Mucosa of rectum (tissue), 2 donors: ENCODE measurements at regions not wholly inside any gene's neighbourhood (a gene's known extent, or its start where the extent isn't known, plus 50 kb on each side); places are given as distances from the start of the nearest gene placed in this dataset.

Source experiments
- H3K27ac ChIP-seq, 2 donors: one replicate each; pipeline ENCODE4 v1.7.0; 2013; ENCODE audit warnings: inconsistent platforms in 2 of 2, low read depth in 2 of 2, low read length in 2 of 2
- H3K27me3 ChIP-seq, 2 donors: one replicate each; pipeline ENCODE4 v1.7.0; 2013; ENCODE audit warnings: low read length in 2 of 2; ENCODE audit not compliant: control insufficient read depth in 2 of 2, insufficient read depth in 2 of 2
- H3K36me3 ChIP-seq, 2 donors: one replicate each; pipeline ENCODE4 v1.7.0; 2013; ENCODE audit warnings: low read length in 2 of 2; ENCODE audit not compliant: control insufficient read depth in 2 of 2, insufficient read depth in 2 of 2
- H3K4me1 ChIP-seq, 2 donors: one replicate each; pipeline ENCODE4 v1.7.0; 2013; ENCODE audit warnings: low read length in 2 of 2, mild to moderate bottlenecking in 1 of 2; ENCODE audit not compliant: control insufficient read depth in 2 of 2, insufficient read depth in 2 of 2
- H3K4me3 ChIP-seq, 2 donors: one replicate each; pipeline ENCODE4 v1.7.0; 2013; ENCODE audit warnings: low read length in 2 of 2
- H3K9ac ChIP-seq, 2 donors: one replicate each; pipeline ENCODE4 v1.7.0; 2013; ENCODE audit warnings: low read length in 2 of 2, low read depth in 1 of 2, mild to moderate bottlenecking in 1 of 2
- H3K9me3 ChIP-seq, 2 donors: one replicate each; pipeline ENCODE4 v1.7.0; 2013; ENCODE audit warnings: low read length in 2 of 2; ENCODE audit not compliant: control insufficient read depth in 2 of 2
- donor health status: healthy.
- donor health status: Normal muscosa, but diverticular disease.

DNA sequence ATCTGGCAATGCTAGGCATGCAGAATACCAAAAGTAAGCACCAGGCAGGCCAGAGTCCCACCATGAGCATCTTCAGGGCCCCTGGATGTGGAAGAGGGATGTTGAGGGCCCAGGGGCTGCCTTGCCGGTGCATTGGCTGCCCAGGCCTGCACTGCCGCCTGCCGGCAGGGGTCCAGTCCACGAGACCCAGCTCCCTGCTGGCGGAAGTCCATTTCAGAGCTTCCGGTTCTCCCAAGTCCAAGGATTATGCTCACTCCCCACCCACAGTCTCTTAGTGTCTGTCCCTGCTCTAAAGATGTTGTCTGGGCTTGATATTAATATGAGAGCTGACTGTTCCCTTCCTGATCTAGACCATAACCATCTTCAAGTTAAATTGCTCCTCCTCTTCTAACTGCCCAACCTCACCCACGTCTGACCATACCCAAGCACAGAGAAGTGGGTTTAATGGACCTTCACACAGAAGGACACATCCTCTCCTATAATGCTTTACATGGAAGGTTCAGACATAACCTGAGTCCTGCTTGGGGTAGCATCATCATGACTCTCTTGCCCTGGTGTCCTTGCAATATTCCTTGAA is 117.4 kb downstream of the DAD1 start:
- H3K9me3 ChIP-seq: no peaks in the 10 kb centered on the region
- no peak overlapping the region for H3K9ac ChIP-seq
- no peaks in the 10 kb centered on the region for H3K27me3 ChIP-seq
- H3K36me3 ChIP-seq: no peaks in the 10 kb centered on the region
- H3K4me3 ChIP-seq: no peak overlapping the region
- no peak overlapping the region for H3K27ac ChIP-seq
- no peaks in the 10 kb centered on the region for H3K4me1 ChIP-seq

DNA sequence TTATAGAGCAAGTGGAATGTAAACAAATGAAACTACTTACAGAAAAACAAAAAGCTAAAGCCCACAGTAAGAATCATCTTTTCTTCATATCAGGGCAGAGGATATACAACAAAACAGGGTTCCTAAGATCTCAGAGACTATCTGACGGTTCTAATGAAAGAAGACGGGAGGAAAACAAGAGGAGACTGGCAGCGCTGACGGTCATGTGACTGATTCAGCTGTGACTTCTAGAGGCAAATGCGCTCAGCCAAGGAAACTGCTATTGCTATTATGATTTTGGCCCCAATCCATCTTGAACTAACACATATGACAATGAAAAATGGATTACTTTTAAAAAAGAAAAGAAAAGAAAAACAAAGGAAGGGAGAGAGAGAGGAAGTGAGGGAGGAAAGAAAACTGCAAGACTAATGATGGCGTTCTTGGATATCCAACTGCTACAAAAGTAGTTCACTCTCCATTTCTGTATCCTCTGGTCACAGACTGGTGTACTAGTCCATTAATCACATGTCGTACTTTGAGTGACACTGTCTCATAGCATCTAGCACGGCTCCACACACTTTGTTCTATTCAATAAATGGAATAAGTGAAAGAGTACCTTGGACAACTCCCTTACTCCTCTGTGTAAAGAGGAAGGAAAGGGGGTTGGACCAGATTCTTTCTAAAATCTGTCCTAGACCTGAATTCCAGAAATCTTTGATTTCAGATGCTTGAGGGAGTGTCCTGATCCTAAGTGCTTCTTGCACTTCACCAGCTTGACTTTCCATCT is 119.3 kb downstream of the DAD1 start:
- Histone ChIP-seq H3K27me3 (no peaks in the 10 kb centered on the region), H3K9me3 (no peaks in the 10 kb centered on the region), H3K9ac (no peak overlapping the region), H3K27ac (no peak overlapping the region), H3K36me3 (no peaks in the 10 kb centered on the region), H3K4me3 (no peak overlapping the region), H3K4me1 (no peaks in the 10 kb centered on the region)

DNA sequence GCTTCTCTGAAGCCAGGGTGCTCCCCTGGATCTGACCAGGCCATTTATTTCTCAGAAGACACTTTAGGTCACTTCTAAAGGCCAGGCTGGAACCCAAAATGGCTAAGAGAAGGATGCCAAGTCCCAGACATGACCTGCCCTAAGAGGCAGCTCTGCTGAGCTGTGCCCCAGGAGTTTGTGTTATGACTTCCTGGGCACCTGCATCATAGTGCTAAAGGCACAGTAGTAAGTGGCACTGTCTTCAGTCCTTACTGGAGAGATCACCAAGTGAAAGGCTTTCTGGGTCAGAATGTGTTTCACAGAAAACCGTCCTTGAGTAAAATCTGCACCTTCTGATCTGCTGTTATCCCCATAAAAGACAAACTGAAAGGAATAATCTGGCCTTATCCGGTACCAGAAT is 120.2 kb downstream of the DAD1 start:
- no peaks in the 10 kb centered on the region for H3K4me1 ChIP-seq
- H3K36me3 ChIP-seq: no peaks in the 10 kb centered on the region
- no peak overlapping the region for H3K9ac ChIP-seq

DNA sequence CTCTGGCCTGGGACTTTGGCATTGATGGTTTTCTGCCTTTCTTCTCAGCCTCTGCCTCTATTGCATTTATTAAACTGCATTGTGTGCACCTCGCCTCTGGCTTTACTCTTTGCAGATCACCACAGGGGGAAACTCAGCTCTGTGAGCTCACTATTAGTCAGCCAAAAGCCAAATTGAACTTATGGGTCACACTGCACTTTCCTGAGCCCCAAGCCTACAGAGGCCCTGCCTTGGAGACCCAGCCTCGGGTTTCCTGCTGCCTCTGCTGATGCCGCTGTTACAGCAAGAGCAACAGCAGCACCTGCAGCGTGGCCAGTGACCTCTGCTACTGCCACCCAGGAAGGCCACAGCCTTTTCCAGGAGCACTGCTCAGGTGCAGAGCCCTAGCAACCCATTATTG is 122.5 kb downstream of the DAD1 start:
- H3K9me3 ChIP-seq: no peaks in the 10 kb centered on the region
- no peaks in the 10 kb centered on the region for H3K27me3 ChIP-seq
- H3K36me3 ChIP-seq: no peaks in the 10 kb centered on the region
- no peak overlapping the region for H3K27ac ChIP-seq
- no peaks in the 10 kb centered on the region for H3K4me1 ChIP-seq
- no peak overlapping the region for H3K4me3 ChIP-seq
- no peak overlapping the region for H3K9ac ChIP-seq

More for the DNA sequence above, 120.2 kb downstream of the DAD1 start:
- H3K4me3 ChIP-seq: no peak overlapping the region
- no peaks in the 10 kb centered on the region for H3K27me3 ChIP-seq
- no peaks in the 10 kb centered on the region for H3K9me3 ChIP-seq
- H3K27ac ChIP-seq: no peak overlapping the region

DNA sequence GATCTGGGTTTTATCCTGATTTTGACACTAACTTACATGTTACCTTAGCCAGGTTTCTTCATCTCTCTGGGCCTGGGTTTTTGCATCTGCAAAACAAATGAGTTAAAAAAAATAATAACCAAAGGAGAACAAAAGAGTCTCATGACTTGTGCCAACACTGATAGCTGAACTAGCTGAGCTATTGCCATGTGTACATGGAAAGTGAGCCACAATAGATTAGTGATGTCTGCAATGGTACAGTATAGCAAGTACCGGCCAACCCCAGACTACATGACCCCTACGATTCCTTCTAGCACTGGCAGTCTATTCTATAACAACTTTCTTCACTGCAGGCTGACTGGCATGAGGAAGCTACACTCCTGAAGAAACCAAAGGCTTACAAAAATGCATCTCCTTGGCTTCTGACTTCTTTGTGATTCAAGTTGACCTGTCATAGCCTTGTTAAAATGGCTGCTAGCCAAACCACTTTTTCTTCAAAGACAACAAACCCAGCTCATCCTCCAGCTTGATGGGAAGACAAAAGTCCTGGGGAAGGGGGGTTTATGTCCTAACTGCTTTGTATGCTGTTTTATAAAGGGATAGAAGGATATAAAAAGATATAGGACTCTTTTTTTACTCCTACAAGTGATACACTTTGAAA is 123.7 kb downstream of the DAD1 start:
- no peak overlapping the region for H3K27ac ChIP-seq
- no peaks in the 10 kb centered on the region for H3K36me3 ChIP-seq
- H3K4me3 ChIP-seq: no peak overlapping the region
- no peak overlapping the region for H3K9ac ChIP-seq
- no peaks in the 10 kb centered on the region for H3K27me3 ChIP-seq
- H3K4me1 ChIP-seq: no peaks in the 10 kb centered on the region
- H3K9me3 ChIP-seq: no peaks in the 10 kb centered on the region

DNA sequence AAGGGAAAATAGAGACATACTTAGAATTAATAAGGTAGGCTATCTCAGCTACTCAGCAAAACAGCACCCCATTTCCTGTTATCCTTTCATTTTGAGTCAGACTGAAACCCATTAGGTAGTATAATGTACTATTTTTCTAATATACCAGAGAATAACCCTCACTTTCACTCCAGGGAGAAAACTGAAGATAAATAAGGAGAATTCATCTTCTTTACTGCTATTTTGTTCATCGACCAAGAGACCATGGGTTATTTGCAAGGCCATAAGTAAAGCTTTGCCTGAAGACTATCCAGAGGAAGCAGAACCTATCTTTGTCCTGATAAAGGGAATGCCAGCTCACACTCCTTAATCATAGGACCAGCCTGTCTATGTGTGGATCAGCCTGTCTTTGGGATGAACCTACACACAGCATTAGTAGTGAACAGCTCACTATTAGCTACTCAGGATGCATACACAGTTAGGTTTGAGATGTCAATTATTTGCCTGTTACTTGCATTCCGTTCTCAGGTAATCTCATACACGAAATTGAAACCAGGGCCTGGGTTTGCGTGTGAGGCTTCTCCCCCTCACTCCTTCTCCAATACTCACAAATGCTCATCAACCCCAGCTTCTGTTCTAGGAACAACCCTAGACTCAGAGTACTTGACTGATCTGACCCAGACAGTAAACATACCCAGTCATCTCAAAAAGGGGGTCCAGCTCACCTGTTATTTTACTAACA is 124.4 kb downstream of the DAD1 start:
- Histone ChIP-seq H3K4me3 (no peak overlapping the region), H3K9me3 (no peaks in the 10 kb centered on the region), H3K36me3 (no peaks in the 10 kb centered on the region), H3K4me1 (no peaks in the 10 kb centered on the region), H3K9ac (no peak overlapping the region), H3K27ac (no peak overlapping the region), H3K27me3 (no peaks in the 10 kb centered on the region)

DNA sequence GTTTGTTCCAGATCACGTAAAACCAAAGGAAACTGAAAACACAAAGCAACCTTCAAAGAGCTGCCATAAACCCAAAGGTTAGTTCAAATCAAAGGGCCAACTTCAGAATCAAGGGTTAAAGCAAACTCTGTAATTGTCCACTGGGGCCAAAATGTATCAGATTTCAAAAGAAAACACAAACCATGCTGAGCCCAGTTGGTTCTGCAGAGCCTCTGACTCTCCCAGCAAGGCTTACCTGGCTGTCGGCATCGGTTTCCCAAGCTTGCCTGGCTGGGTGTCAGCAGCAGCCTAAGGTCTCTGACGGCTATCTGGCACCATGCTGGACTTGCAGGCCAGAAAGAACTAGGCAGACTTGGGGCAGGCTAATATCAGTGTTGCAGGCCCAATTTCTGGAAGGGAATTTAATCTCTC is 125.3 kb downstream of the DAD1 start:
- Histone ChIP-seq H3K4me3 (no peak overlapping the region), H3K36me3 (no peaks in the 10 kb centered on the region), H3K9ac (no peak overlapping the region), H3K27ac (no peak overlapping the region), H3K27me3 (no peaks in the 10 kb centered on the region), H3K4me1 (no peaks in the 10 kb centered on the region), H3K9me3 (no peaks in the 10 kb centered on the region)

DNA sequence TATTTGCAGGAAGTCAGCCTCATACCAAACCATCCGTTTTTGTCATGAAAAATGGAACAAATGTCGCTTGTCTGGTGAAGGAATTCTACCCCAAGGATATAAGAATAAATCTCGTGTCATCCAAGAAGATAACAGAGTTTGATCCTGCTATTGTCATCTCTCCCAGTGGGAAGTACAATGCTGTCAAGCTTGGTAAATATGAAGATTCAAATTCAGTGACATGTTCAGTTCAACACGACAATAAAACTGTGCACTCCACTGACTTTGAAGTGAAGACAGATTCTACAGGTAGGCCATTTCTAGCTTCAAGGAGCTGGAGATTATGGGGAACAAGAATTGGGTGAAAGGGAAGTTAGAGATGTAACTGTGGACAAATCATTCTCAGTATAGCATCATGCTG is 126.1 kb downstream of the DAD1 start:
- H3K4me3 ChIP-seq: no peak overlapping the region
- H3K4me1 ChIP-seq: no peaks in the 10 kb centered on the region
- no peak overlapping the region for H3K9ac ChIP-seq
- H3K27ac ChIP-seq: no peak overlapping the region
- H3K36me3 ChIP-seq: no peaks in the 10 kb centered on the region
- no peaks in the 10 kb centered on the region for H3K27me3 ChIP-seq
- H3K9me3 ChIP-seq: no peaks in the 10 kb centered on the region

DNA sequence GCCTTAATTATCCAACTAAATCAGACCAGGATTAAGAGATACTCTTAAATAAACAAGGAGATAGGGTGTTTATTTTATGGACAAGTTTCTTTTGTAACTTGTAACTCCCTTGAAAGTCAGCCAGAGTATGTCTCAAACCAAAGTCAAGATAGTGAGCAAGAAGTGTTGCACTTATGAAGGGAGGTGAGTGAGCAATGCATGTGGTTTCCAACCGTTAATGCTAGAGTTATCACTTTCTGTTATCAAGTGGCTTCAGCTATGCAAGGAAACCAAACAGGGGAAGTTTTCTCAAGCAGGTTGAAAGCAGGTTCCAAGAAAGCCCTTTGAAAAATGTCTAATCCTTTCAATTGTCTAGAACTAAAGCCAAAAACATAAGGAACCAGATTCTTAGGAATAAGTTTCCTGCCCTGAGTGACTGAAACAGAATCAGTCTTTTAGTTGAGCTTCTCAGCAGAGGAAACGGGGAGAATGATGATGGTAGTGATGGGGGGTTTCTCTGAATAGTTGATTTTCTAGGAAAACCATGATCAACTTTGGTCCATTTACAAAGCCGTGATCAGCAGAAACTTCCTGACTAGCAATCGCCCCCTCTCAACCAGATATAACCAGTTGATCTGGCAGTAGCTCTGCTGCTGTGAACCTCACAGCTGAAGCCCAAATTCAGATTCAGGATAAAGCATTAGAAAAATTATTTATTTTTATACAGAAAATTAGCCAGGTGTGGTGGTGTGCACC is 128.4 kb downstream of the DAD1 start:
- H3K4me1 ChIP-seq: no peaks in the 10 kb centered on the region
- H3K4me3 ChIP-seq: peak overlapping the region in 1 of 2 donors; percentile 14
- no peaks in the 10 kb centered on the region for H3K36me3 ChIP-seq
- no peaks in the 10 kb centered on the region for H3K9me3 ChIP-seq
- H3K27me3 ChIP-seq: no peaks in the 10 kb centered on the region
- H3K27ac ChIP-seq: no peak overlapping the region
- no peak overlapping the region for H3K9ac ChIP-seq
